ENCODE measurements at regions not wholly inside any gene's neighbourhood (a gene's known extent, or its start where the extent isn't known, plus 50 kb on each side); places are given as distances from the start of the nearest gene placed in this dataset.
A peak's percentile ranks its signal among the peaks of the same experiment; 100 is the strongest.

DNA sequence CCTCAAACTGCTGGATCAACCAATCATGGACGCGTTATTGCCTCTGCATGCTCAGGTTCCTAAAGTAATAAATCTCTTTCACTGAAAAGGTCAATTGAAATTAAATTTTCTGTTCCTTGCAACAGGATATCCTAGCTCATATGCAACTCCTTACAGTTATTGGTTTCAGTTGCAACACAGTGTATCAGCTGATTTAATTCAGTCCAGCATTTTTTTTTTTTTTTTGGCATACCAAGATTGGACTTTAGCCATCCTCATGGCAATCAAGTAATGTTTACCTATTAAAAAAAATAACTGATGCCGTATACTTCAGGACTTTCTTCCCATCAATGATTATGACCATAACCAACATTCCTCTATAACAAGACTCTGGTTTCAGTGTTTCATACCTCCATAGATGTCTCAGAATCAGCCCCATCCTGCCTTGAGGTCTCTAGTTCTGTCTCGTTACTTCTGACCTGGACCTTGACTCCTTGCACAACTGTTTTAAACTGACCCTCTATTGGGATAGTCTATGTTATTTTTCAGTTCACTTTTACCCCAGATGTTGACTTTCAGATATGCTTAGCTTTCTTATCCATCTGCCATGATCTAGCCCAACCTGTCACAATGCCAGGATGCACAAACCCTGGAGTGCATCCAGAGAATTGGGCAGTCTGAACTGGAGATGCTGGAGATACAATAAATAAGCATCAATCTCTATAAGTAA is 265.0 kb upstream of the GADL1 start:
- intact Hi-C loops (cut with DNase I), result no loop called here
- Histone ChIP-seq H3K27me3 (no peaks in the 10 kb centered on the region), H3K27ac (no peak overlapping the region), H3K4me3 (no peak overlapping the region), H3K36me3 (replicated peaks in 1 of 2; ENCODE audit: insufficient read depth in 1 of 2, low read depth in 2 of 2) (no peaks in the 10 kb centered on the region), H3K4me1 (no peaks in the 10 kb centered on the region), H3K9me3 (no peaks in the 10 kb centered on the region)
- TF ChIP-seq, protein P1, sequence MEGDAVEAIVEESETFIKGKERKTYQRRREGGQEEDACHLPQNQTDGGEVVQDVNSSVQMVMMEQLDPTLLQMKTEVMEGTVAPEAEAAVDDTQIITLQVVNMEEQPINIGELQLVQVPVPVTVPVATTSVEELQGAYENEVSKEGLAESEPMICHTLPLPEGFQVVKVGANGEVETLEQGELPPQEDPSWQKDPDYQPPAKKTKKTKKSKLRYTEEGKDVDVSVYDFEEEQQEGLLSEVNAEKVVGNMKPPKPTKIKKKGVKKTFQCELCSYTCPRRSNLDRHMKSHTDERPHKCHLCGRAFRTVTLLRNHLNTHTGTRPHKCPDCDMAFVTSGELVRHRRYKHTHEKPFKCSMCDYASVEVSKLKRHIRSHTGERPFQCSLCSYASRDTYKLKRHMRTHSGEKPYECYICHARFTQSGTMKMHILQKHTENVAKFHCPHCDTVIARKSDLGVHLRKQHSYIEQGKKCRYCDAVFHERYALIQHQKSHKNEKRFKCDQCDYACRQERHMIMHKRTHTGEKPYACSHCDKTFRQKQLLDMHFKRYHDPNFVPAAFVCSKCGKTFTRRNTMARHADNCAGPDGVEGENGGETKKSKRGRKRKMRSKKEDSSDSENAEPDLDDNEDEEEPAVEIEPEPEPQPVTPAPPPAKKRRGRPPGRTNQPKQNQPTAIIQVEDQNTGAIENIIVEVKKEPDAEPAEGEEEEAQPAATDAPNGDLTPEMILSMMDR (IDR thresholded peaks at IDR 0.05), result no peak
- no peak for TF ChIP-seq POLR2A (IDR thresholded peaks at IDR 0.05)
- DNase-seq (no peak), ATAC-seq (no peak)
- 69 to 74% methylated on average over 4 of the region's 4 CpGs for WGBS, 2 donors

DNA sequence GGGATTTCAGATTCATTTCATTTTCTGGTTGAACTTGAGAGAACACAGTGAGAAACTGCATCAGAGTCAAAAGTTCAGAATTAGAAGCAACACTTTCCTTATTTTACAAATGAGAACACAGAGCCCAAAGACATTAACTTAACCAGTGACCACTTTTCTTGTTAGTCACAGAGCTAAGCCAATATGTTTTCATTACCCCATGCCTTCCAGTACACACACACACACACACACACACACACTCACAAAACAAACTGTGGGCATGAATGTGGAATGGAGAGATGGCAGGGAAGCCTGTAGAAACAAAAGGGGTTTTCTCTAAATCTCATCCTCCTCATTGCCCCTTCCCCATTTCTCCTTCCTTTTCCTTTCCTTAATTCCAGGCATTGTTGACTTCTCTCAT is 267.4 kb upstream of the GADL1 start:
- intact Hi-C loops (cut with DNase I), result no loop called here
- no peak for DNase-seq
- Histone ChIP-seq H3K9me3 (no peaks in the 10 kb centered on the region), H3K27ac (no peak overlapping the region), H3K4me3 (no peak overlapping the region), H3K4me1 (peaks cover 14% of the 10 kb centered on the region), H3K36me3 (replicated peaks in 1 of 2; ENCODE audit: insufficient read depth in 1 of 2, low read depth in 2 of 2) (no peaks in the 10 kb centered on the region), H3K27me3 (no peaks in the 10 kb centered on the region)
- TF ChIP-seq, protein P1 (IDR thresholded peaks at IDR 0.05), result no peak
- no peak for TF ChIP-seq POLR2A (IDR thresholded peaks at IDR 0.05)
- no peak for ATAC-seq

DNA sequence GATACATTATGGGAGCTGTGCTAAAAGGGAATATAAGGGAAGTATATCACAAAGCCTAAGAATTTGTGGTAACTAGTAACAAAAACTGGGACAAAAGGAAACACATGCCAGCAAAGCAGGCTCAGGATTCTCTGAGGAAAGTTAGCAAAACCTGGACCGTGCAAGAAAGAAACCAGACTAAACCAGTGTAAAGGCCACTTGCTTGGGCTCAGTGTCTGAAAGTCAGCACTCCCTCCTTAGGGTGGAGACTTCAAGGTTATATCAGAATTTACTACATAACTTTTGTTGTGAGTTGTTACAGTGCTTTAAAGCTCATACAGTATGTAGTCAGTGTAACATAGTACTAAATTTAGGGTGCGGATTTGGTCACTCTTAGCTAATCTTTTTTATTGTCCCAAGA is 269.9 kb upstream of the GADL1 start:
- intact Hi-C loops (cut with DNase I), result no loop called here
- ATAC-seq, result no peak
- WGBS, 2 donors, result 84 to 96% methylated on average over 2 of the region's 2 CpGs
- Histone ChIP-seq H3K36me3 (replicated peaks in 1 of 2; ENCODE audit: insufficient read depth in 1 of 2, low read depth in 2 of 2) (no peaks in the 10 kb centered on the region), H3K9me3 (no peaks in the 10 kb centered on the region), H3K4me1 (peaks cover 14% of the 10 kb centered on the region), H3K4me3 (no peak overlapping the region), H3K27me3 (no peaks in the 10 kb centered on the region), H3K27ac (no peak overlapping the region)
- DNase-seq, result no peak
- no peak for TF ChIP-seq POLR2A (IDR thresholded peaks at IDR 0.05)
- TF ChIP-seq, protein P1 (IDR thresholded peaks at IDR 0.05), result no peak

DNA sequence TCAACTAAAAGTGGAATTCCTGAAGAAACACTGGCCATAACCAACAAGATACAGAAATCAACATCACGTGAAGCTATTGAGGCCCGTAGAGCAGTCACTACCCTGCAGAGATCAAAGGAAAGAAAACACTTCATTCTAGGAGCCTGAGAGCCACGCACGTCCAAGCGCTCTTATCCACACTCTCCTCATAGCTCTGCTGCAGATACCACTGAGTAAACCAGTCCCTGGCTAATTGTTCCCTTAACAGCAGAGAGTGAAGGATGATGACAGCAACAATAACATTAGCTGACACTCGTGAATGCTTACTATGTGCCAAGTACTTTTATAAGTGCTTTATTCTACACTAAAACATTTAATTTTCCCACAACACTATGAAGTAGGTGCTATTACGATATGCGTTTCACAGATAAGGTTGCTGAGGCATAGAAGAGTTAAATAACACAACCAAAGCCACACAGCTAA is 271.0 kb upstream of the GADL1 start:
- WGBS, 2 donors, result 31 to 40% methylated on average over 8 of the region's 8 CpGs
- H3K36me3 ChIP-seq (replicated peaks in 1 of 2; ENCODE audit: insufficient read depth in 1 of 2, low read depth in 2 of 2), result no peaks in the 10 kb centered on the region
- intact Hi-C loops (cut with DNase I), result no loop called here
- H3K9me3 ChIP-seq, result no peaks in the 10 kb centered on the region
- H3K27me3 ChIP-seq, result no peaks in the 10 kb centered on the region
- DNase-seq (no peak), ATAC-seq (no peak)
- H3K27ac ChIP-seq, result no peak overlapping the region
- TF ChIP-seq, protein P1 (IDR thresholded peaks at IDR 0.05), result no peak
- TF ChIP-seq POLR2A (IDR thresholded peaks at IDR 0.05), result no peak
- no peak overlapping the region for H3K4me3 ChIP-seq
- peaks cover 14% of the 10 kb centered on the region for H3K4me1 ChIP-seq

DNA sequence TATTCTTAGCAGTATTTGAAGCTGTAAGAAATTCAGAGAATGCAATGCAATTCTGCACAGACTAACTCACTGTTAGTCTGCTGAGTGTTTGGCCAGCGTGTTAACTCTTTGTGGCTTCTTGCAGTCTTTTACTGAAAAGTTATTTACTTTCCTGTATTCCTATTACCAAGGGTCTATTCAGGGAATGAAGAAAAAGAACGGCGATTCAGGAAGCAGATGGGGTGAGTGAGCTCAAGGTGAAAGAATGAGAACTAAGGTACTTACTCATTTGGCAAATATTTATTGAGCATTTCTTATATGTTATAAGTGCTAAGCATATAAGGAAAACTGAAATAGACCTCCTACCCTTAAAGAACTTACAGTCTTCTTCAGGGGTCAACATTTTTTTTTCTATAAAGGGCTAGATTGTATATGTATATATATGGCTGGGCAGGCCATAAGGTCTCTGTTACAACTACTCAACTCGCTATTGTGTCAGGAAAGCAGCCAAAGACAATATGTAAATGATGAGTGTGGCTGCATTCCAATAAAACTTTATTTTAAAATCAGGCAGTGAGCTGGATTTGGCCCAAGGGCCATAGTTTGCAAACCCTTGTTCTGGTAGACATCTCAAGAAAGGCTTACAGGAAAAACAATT is 271.9 kb upstream of the GADL1 start:
- Histone ChIP-seq H3K27me3 (no peaks in the 10 kb centered on the region), H3K4me1 (peaks cover 14% of the 10 kb centered on the region), H3K4me3 (no peak overlapping the region), H3K27ac (no peak overlapping the region), H3K9me3 (no peaks in the 10 kb centered on the region), H3K36me3 (replicated peaks in 1 of 2; ENCODE audit: insufficient read depth in 1 of 2, low read depth in 2 of 2) (no peaks in the 10 kb centered on the region)
- DNase-seq, result peak in 2 of 4 donors; percentile 26 to 35
- intact Hi-C loops (cut with DNase I), result no loop called here
- 25 to 29% methylated on average over 4 of the region's 4 CpGs for WGBS, 2 donors
- TF ChIP-seq, protein P1 (IDR thresholded peaks at IDR 0.05), result no peak
- TF ChIP-seq POLR2A (IDR thresholded peaks at IDR 0.05), result no peak
- no peak for ATAC-seq

Data from body of pancreas (tissue), 4 donors.